ENCODE measurements at regions not wholly inside any gene's neighbourhood (a gene's known extent, or its start where the extent isn't known, plus 50 kb on each side); places are given as distances from the start of the nearest gene placed in this dataset.
"Not testable (repeated sequence)": the region's sequence is repeated elsewhere in the genome, so short reads cannot be mapped to it uniquely, and the experiment has no call there.

DNA sequence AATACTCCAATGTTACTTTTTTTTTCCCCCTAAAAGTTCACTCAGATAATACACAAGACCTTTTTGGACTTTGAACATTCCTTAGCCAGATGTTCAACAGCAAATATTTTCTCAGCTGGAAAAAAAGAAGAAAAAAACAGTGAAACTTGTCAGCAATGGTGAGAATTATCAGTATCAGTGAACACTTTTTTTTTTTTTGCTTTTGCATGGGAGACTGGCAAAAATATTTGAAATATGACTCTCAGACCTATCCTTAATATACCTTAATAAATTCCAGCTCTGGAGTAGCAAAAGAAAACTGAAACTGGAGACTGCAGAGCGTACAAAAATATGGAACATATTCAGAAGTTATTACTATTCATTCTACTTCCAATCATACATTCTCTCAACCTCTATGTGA is 92.3 kb downstream of the RFPL4B start:
- Mint-ChIP-seq H3K27me3 (no peaks in the 10 kb centered on the region), H3K9me3 (no peaks in the 10 kb centered on the region), H3K4me1 (no peaks in the 10 kb centered on the region), H3K27ac (no peak overlapping the region), H3K4me3 (no peak overlapping the region)
- ATAC-seq, result no peak
- no peak for DNase-seq

DNA sequence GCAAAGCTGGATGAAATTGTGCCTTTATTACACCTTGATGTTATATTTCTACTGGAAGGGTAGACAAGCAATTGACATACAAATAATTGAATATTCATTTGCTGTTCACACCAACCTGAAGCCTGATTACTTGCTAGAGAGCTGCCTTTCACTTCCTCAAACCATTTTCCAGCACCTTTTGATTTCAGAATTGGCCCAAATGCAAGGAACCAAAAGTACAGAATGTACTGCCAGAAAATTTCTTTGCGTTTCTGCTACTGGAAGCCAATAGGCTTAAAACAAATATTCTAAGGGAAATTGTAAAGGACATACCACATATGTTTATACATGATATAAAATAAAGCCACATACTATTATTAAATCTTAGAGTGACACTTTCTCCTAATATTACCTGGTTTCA is 94.5 kb downstream of the RFPL4B start:
- ATAC-seq (no peak), DNase-seq (no peak)
- Mint-ChIP-seq H3K27ac (no peak overlapping the region), H3K9me3 (no peaks in the 10 kb centered on the region), H3K27me3 (no peaks in the 10 kb centered on the region), H3K4me3 (no peak overlapping the region), H3K4me1 (no peaks in the 10 kb centered on the region)

- Mint-ChIP-seq H3K4me3 (no peak overlapping the region), H3K27me3 (no peaks in the 10 kb centered on the region), H3K9me3 (no peaks in the 10 kb centered on the region), H3K4me1 (no peaks in the 10 kb centered on the region), H3K27ac (no peak overlapping the region)
- DNase-seq, result no peak
- ATAC-seq, result no peak
Observed at GRCh38 chr6:112443179-112444065, 96.3 kb downstream of the RFPL4B start.

DNA sequence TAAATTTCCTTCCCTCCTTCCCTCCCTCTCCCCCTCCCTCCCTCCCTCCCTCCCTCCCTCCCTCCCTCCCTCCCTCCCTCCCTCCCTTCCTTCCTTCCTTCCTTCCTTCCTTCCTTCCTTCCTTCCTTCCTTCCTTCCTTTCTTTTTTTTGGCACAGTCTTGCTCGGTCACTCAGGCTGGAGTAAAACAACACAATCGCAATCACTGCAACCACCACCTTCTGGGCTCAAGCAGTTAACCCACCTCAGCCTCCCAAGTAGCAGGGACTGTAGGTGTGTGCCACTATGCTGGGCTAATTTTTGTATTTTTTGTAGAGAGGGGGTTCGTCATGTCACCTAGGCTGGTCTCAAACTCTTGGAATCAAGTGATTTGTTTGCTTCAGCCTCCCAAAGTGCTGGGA is 101.7 kb downstream of the RFPL4B start:
- not testable (repeated sequence) for H3K4me3 Mint-ChIP-seq, H3K27ac Mint-ChIP-seq, DNase-seq, H3K27me3 Mint-ChIP-seq, ATAC-seq, H3K4me1 Mint-ChIP-seq
- peaks cover 0 to 17% of the 10 kb centered on the region in 2 donors for H3K9me3 Mint-ChIP-seq

DNA sequence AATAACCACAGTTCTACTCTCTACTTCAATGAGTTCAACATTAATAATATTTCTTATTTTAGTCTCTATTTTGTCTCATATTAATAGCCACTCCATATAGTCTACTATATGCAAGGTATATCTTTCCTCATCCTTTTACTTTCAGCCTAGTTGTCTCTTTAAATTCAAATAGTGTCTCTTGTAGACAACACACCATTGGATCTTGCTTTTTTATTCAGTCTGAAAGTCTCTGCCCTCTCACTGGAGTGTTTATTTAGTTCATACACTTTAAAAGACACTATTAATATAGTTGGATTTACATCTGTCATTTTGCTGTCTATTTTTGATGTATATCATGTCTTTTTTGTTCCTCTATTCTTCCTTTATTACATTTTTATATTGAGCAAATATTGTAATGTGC is 103.5 kb downstream of the RFPL4B start:
- Mint-ChIP-seq H3K4me3 (no peak overlapping the region), H3K27ac (no peak overlapping the region), H3K4me1 (no peaks in the 10 kb centered on the region), H3K27me3 (no peaks in the 10 kb centered on the region), H3K9me3 (peaks cover 0 to 17% of the 10 kb centered on the region in 2 donors)
- DNase-seq, result no peak
- no peak for ATAC-seq

GRCh38 chr6:112457886-112458285 is 110.8 kb downstream of the RFPL4B start:
- no peak for DNase-seq
- H3K4me1 Mint-ChIP-seq, result no peaks in the 10 kb centered on the region
- no peaks in the 10 kb centered on the region for H3K9me3 Mint-ChIP-seq
- H3K4me3 Mint-ChIP-seq, result no peak overlapping the region
- peaks cover 6% of the 10 kb centered on the region for H3K27me3 Mint-ChIP-seq
- no peak overlapping the region for H3K27ac Mint-ChIP-seq
- ATAC-seq, result no peak

GRCh38 chr6:112459758-112460304 is 112.7 kb downstream of the RFPL4B start:
- Mint-ChIP-seq H3K4me3 (no peak overlapping the region), H3K27me3 (peaks cover 6% of the 10 kb centered on the region), H3K27ac (no peak overlapping the region)

DNA sequence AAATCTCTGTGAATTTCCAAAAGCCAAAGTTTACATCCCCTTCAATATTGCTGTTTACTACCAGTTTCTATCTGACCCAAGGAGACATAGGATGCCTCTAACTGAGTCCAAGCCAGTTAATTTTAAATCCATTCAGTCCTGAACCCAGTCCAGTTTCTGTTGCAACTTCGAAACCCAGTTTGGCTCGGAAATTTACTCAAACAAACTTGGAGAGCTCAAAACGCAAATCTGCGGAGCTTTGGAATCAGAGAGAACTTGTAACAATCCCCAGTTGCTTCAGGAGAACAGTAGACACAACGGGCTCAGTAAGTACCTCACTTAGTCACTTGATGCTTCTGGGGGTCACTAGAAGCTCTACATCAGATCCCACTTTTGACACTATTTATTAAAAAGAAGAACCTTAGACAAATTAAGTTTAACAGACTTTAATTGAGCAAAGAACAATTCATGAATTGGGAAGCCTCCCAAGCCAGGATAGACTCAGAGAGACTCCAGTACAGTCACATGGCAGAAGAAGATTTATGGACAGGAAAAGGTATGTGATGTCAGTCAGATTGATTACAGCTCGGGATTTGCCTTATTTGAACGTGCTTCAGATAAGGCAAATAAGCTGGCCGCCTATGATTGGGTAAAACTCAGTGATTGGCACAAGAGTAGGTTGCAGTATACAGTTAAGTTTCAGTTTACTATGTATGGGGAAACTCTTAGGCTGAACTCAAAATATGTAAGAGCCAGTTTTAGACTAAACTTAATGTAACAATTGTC is 118.0 kb downstream of the RFPL4B start:
- H3K27me3 Mint-ChIP-seq, result no peaks in the 10 kb centered on the region
- H3K4me3 Mint-ChIP-seq, result no peak overlapping the region
- ATAC-seq, result no peak
- DNase-seq, result no peak
- no peaks in the 10 kb centered on the region for H3K9me3 Mint-ChIP-seq
- no peaks in the 10 kb centered on the region for H3K4me1 Mint-ChIP-seq
- H3K27ac Mint-ChIP-seq, result no peak overlapping the region

More at GRCh38 chr6:112459758-112460304, 112.7 kb downstream of the RFPL4B start:
- no peak for DNase-seq
- no peaks in the 10 kb centered on the region for H3K9me3 Mint-ChIP-seq
- H3K4me1 Mint-ChIP-seq, result no peaks in the 10 kb centered on the region
- no peak for ATAC-seq

GRCh38 chr6:112466373-112467151 is 119.4 kb downstream of the RFPL4B start:
- DNase-seq, result no peak
- H3K27me3 Mint-ChIP-seq, result no peaks in the 10 kb centered on the region
- no peak overlapping the region for H3K27ac Mint-ChIP-seq
- H3K9me3 Mint-ChIP-seq, result no peaks in the 10 kb centered on the region
- H3K4me1 Mint-ChIP-seq, result no peaks in the 10 kb centered on the region
- ATAC-seq, result no peak
- H3K4me3 Mint-ChIP-seq, result no peak overlapping the region

GRCh38 chr6:112468359-112468758 is 121.2 kb downstream of the RFPL4B start:
- no peak for ATAC-seq
- no peak for DNase-seq
- Mint-ChIP-seq H3K9me3 (no peaks in the 10 kb centered on the region), H3K27ac (no peak overlapping the region), H3K4me3 (no peak overlapping the region), H3K27me3 (no peaks in the 10 kb centered on the region), H3K4me1 (no peaks in the 10 kb centered on the region)

DNA sequence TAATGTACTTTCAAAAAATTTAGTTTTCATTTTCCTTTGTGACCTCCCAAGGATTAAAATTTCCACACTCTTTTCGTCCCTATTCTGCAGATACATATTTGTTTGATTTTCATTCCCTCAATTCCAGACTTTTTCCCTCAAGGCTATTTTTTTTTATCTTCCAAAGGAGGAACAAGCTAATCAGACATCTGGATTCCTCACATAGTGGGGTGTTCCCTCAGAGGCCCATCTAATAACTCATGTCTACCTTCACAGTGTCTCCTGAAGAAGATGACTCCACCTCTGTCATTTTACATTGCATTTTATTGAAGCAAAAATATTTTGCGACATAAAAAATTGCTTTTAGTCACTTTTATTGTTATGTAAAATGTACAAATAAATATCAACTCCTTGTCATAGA is 122.2 kb downstream of the RFPL4B start:
- ATAC-seq, result no peak
- DNase-seq, result no peak
- H3K4me3 Mint-ChIP-seq, result no peak overlapping the region
- H3K4me1 Mint-ChIP-seq, result no peaks in the 10 kb centered on the region
- no peaks in the 10 kb centered on the region for H3K27me3 Mint-ChIP-seq
- no peak overlapping the region for H3K27ac Mint-ChIP-seq
- no peaks in the 10 kb centered on the region for H3K9me3 Mint-ChIP-seq

GRCh38 chr6:112470376-112470775 is 123.2 kb downstream of the RFPL4B start:
- DNase-seq, result no peak
- Mint-ChIP-seq H3K9me3 (no peaks in the 10 kb centered on the region), H3K27ac (no peak overlapping the region), H3K4me3 (no peak overlapping the region), H3K4me1 (no peaks in the 10 kb centered on the region), H3K27me3 (no peaks in the 10 kb centered on the region)
- ATAC-seq, result no peak

DNA sequence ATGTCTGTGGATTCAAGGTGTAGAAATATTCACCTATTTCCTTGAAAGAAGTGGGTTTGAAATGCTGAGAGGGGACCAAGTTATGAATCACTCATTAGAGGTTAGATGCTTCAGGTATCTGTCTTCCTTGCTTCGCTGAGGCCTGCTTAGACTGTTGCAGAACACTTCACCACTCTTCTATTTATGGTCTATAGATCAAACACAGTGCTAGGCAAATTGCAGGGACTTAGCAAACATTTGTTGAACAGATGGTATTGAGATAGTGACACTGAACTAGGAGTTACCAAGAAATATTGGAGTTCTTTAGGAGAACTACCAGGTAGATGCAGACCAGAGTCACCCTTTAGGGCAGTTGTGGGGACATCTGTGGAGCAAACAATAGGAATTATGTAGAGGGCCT is 123.8 kb downstream of the RFPL4B start:
- H3K4me3 Mint-ChIP-seq, result no peak overlapping the region
- no peaks in the 10 kb centered on the region for H3K9me3 Mint-ChIP-seq
- H3K4me1 Mint-ChIP-seq, result no peaks in the 10 kb centered on the region
- H3K27ac Mint-ChIP-seq, result peak overlapping the region in 1 of 2 donors; percentile 47
- H3K27me3 Mint-ChIP-seq, result no peaks in the 10 kb centered on the region
- DNase-seq, result no peak
- no peak for ATAC-seq

- peaks cover 0 to 8% of the 10 kb centered on the region in 2 donors for H3K9me3 Mint-ChIP-seq
- H3K27me3 Mint-ChIP-seq, result no peaks in the 10 kb centered on the region
- H3K4me3 Mint-ChIP-seq, result no peak overlapping the region
- DNase-seq (no peak), ATAC-seq (no peak)
- H3K27ac Mint-ChIP-seq, result no peak overlapping the region
- peaks cover 5% of the 10 kb centered on the region for H3K4me1 Mint-ChIP-seq
Observed at GRCh38 chr6:112475083-112475482, 128.0 kb downstream of the RFPL4B start.

DNA sequence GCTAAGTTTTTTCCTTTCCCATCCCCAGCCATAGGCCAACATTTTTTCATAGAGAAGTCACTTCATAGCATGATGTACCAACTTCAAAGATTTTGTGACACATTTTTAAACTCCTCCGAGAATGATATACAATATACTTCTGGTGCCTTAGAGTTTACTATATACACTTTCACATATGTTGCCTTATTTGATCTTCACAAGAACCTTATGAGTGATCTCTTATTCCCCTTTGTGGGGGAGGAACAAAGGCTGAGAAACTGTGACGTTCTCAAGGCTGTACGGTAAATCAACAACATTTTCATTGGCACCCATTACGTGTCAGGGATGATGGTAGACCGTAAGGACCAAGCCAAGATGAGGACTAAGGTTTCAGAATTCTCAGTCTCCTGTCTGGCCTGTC is 130.0 kb downstream of the RFPL4B start:
- no peak for DNase-seq
- H3K9me3 Mint-ChIP-seq, result peaks cover 0 to 13% of the 10 kb centered on the region in 2 donors
- H3K27me3 Mint-ChIP-seq, result no peaks in the 10 kb centered on the region
- no peak for ATAC-seq
- no peak overlapping the region for H3K27ac Mint-ChIP-seq
- peaks cover 6% of the 10 kb centered on the region for H3K4me1 Mint-ChIP-seq
- no peak overlapping the region for H3K4me3 Mint-ChIP-seq

Data from stimulated activated naive CD8-positive, alpha-beta T cell treated with anti-CD3 and anti-CD28 coated beads, Interleukin-15, amount 100 ng/mL, for 72 hours (primary cell).